Hepatocyte (in vitro differentiated cells): ENCODE measurements at regions not wholly inside any gene's neighbourhood (a gene's known extent, or its start where the extent isn't known, plus 50 kb on each side); places are given as distances from the start of the nearest gene placed in this dataset.

Source experiments
- EZH2 ChIP-seq: fragments of 200-600 bp; sonication (generic); IDR thresholded peaks from 2 replicates; pipeline ENCODE4 v1.6.1; 2016; ENCODE audit warnings: antibody characterized with exemption, mild to moderate bottlenecking, borderline replicate concordance
- EZH2phosphoT487 ChIP-seq: fragments of 200-600 bp; sonication (generic); IDR thresholded peaks from one replicate; pipeline ENCODE4 v1.6.1; 2018; ENCODE audit warnings: antibody characterized with exemption, mild to moderate bottlenecking, low read depth, moderate library complexity; ENCODE audit not compliant: unreplicated experiment, severe bottlenecking
- TF ChIP-seq, protein P1 (sequence below): fragments of 200-600 bp; sonication (generic); IDR thresholded peaks from 2 replicates; pipeline ENCODE4 v1.5.1; 2016; ENCODE audit warnings: antibody characterized with exemption, mild to moderate bottlenecking; ENCODE audit not compliant: poor library complexity

DNA sequence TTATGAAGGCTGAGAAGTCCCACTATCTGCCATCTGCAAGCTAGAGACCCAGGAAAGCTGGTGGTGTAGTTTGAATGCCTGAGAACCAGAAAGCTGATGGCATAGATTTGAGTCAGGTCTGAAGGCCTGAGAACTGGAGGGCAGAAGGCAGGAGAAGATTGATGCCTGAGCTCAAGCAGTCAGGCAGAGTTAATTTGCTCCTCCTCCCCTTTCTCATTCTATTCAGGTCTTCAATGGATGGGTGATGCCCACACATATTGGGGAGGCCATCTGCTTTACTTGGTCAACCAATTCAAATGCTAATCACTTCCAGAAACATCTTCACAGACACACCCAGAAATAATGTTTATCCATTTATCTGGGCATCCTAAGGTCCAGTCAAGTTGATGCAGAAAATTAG, 87.6 kb upstream of the CPLX2 start:
- TF ChIP-seq, protein P1, sequence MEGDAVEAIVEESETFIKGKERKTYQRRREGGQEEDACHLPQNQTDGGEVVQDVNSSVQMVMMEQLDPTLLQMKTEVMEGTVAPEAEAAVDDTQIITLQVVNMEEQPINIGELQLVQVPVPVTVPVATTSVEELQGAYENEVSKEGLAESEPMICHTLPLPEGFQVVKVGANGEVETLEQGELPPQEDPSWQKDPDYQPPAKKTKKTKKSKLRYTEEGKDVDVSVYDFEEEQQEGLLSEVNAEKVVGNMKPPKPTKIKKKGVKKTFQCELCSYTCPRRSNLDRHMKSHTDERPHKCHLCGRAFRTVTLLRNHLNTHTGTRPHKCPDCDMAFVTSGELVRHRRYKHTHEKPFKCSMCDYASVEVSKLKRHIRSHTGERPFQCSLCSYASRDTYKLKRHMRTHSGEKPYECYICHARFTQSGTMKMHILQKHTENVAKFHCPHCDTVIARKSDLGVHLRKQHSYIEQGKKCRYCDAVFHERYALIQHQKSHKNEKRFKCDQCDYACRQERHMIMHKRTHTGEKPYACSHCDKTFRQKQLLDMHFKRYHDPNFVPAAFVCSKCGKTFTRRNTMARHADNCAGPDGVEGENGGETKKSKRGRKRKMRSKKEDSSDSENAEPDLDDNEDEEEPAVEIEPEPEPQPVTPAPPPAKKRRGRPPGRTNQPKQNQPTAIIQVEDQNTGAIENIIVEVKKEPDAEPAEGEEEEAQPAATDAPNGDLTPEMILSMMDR, result no peak
- TF ChIP-seq EZH2, result no peak
- no peak for TF ChIP-seq EZH2phosphoT487
